PC-3 (cell line): ENCODE measurements at regions not wholly inside any gene's neighbourhood (a gene's known extent, or its start where the extent isn't known, plus 50 kb on each side); places are given as distances from the start of the nearest gene placed in this dataset.

Experiments used
- ATAC-seq: fragments of 200-7000 bp; cut with Tn5 transposase; 2 replicates; pipeline ENCODE4 v1.9.1; 2020; ENCODE audit warnings: mild to moderate bottlenecking, moderate library complexity
- BruUV-seq: library from RNA; stranded (reverse); fragments of 400-500 nt; replicated peaks from 2 replicates; lab custom pipeline; 2021; lab: Mats Ljungman, UMichigan
- CTCF ChIA-PET: fragments of 300-600 bp; sonication (Branson Sonifier 250); formaldehyde crosslinking; loops from one replicate; lab custom pipeline; 2022; ENCODE audit warnings: antibody characterized with exemption; lab: Charles Lee
- POLR2A ChIA-PET: fragments of 300-600 bp; sonication (Branson Sonifier 250); formaldehyde crosslinking; loops from one replicate; lab custom pipeline; 2022; ENCODE audit warnings: antibody characterized with exemption; ENCODE audit not compliant: unreplicated experiment; lab: Charles Lee
- DNase-seq: peaks from one replicate; pipeline ENCODE4 v3.0.0-alpha.2; 2015
- H2AFZ ChIP-seq: fragments of 300-600 bp; sonication (generic); 2 replicates; pipeline ENCODE4 v1.6.0; 2016; ENCODE audit warnings: antibody characterized with exemption, low read length
- H3F3A ChIP-seq: fragments of 300-600 bp; sonication (generic); one replicate; pipeline ENCODE4 v1.6.0; 2017; ENCODE audit warnings: antibody characterized with exemption, low read length, control low read depth, mild to moderate bottlenecking; ENCODE audit not compliant: unreplicated experiment
- H3K27ac ChIP-seq: fragments of 300-600 bp; sonication (generic); 2 replicates; pipeline ENCODE4 v1.5.1; 2016; ENCODE audit warnings: mild to moderate bottlenecking, low read length
- H3K27me3 ChIP-seq: fragments of 300-600 bp; sonication (generic); 2 replicates; pipeline ENCODE4 v1.6.1; 2016; ENCODE audit warnings: low read length, mixed read lengths
- H3K36me3 ChIP-seq: fragments of 300-600 bp; sonication (generic); 2 replicates; pipeline ENCODE4 v1.6.1; 2016; ENCODE audit warnings: low read depth, mixed run types, low read length, mixed read lengths
- H3K4me1 ChIP-seq: fragments of 300-600 bp; sonication (generic); 2 replicates; pipeline ENCODE4 v1.5.1; 2016; ENCODE audit warnings: low read length; ENCODE audit not compliant: insufficient read depth
- H3K4me2 ChIP-seq: fragments of 300-600 bp; sonication (generic); 2 replicates; pipeline ENCODE4 v1.6.0; 2016; ENCODE audit warnings: low read length
- H3K4me3 ChIP-seq: fragments of 300-600 bp; sonication (generic); 2 replicates; pipeline ENCODE4 v1.5.1; 2016; ENCODE audit warnings: mild to moderate bottlenecking, low read length, mixed read lengths
- H3K79me2 ChIP-seq: fragments of 300-600 bp; sonication (generic); 2 replicates; pipeline ENCODE4 v1.6.1; 2017; ENCODE audit warnings: low read length, mixed read lengths
- H3K9ac ChIP-seq: fragments of 300-600 bp; sonication (generic); 2 replicates; pipeline ENCODE4 v1.6.0; 2016; ENCODE audit warnings: mild to moderate bottlenecking, low read length
- H3K9me2 ChIP-seq: fragments of 300-600 bp; sonication (generic); replicated peaks from 2 replicates; pipeline ENCODE4 v1.6.1; 2016; ENCODE audit warnings: mixed run types, low read length, mixed read lengths
- H3K9me3 ChIP-seq: fragments of 300-600 bp; sonication (generic); 2 replicates; pipeline ENCODE4 v1.6.1; 2016; ENCODE audit warnings: low read length, mixed read lengths
- H4K20me1 ChIP-seq: fragments of 300-600 bp; sonication (generic); 2 replicates; pipeline ENCODE4 v1.6.1; 2016; ENCODE audit warnings: low read length, mixed read lengths
- CTCF ChIP-seq: fragments of 300-600 bp; sonication (generic); conservative IDR thresholded peaks from 2 replicates; pipeline ENCODE4 v1.5.1; 2017; ENCODE audit warnings: antibody characterized with exemption, low read depth, mild to moderate bottlenecking, low read length
- EZH2 ChIP-seq: fragments of 300-600 bp; sonication (generic); IDR thresholded peaks from one replicate; pipeline ENCODE4 v1.6.1; 2017; ENCODE audit warnings: antibody characterized with exemption, mild to moderate bottlenecking, low read length; ENCODE audit not compliant: unreplicated experiment
- EZH2phosphoT487 ChIP-seq: fragments of 300-600 bp; sonication (generic); IDR thresholded peaks from 2 replicates; pipeline ENCODE4 v1.6.1; 2018; ENCODE audit warnings: mild to moderate bottlenecking, antibody characterized with exemption, low read length, borderline replicate concordance
- intact Hi-C: fragments of 100-400 bp; cut with micrococcal nuclease; formaldehyde crosslinking; loops from 2 replicates; pipeline ENCODE4 v1.9.0; 2023

GRCh38 chr6:87923389-87924050 lies 124.1 kb upstream of the SPACA1 start:
- no peaks in the 10 kb centered on the region for H3K4me1 ChIP-seq
- ChIA-PET POLR2A (no interaction called here), CTCF (no interaction called here)
- no peak overlapping the region for H3K4me3 ChIP-seq
- no peaks in the 10 kb centered on the region for H3K36me3 ChIP-seq
- H3K9ac ChIP-seq, result no peak overlapping the region
- no peak for TF ChIP-seq CTCF
- no peak for TF ChIP-seq EZH2phosphoT487
- TF ChIP-seq EZH2, result no peak
- no peak overlapping the region for H3K4me2 ChIP-seq
- no TSS peak for BruUV-seq
- no peaks in the 10 kb centered on the region for H3F3A ChIP-seq
- intact Hi-C loops, result no loop called here
- no peaks in the 10 kb centered on the region for H3K79me2 ChIP-seq
- H3K27me3 ChIP-seq, result peaks cover 3% of the 10 kb centered on the region; the same call in 1 of the 2 replicates
- H3K9me3 ChIP-seq, result no peaks in the 10 kb centered on the region
- no peak overlapping the region for H3K27ac ChIP-seq
- H4K20me1 ChIP-seq, result no peaks in the 10 kb centered on the region
- H2AFZ ChIP-seq, result no peak overlapping the region
- DNase-seq, result no peak
- H3K9me2 ChIP-seq, result no peaks in the 10 kb centered on the region
- no peak for ATAC-seq

GRCh38 chr6:87922947-87923330 lies 124.7 kb upstream of the SPACA1 start:
- H3K4me2 ChIP-seq, result no peak overlapping the region
- no peaks in the 10 kb centered on the region for H4K20me1 ChIP-seq
- peaks cover 3% of the 10 kb centered on the region; the same call in 1 of the 2 replicates for H3K27me3 ChIP-seq
- H3K9me3 ChIP-seq, result no peaks in the 10 kb centered on the region
- intact Hi-C loops, result no loop called here
- H3K9me2 ChIP-seq, result no peaks in the 10 kb centered on the region
- no TSS peak for BruUV-seq
- CTCF ChIA-PET, result no interaction called here
- no peak for DNase-seq
- ATAC-seq, result no peak
- no peaks in the 10 kb centered on the region for H3K79me2 ChIP-seq
- H2AFZ ChIP-seq, result no peak overlapping the region
- no peaks in the 10 kb centered on the region for H3K4me1 ChIP-seq
- no peak overlapping the region for H3K27ac ChIP-seq
- no peaks in the 10 kb centered on the region for H3K36me3 ChIP-seq
- H3F3A ChIP-seq, result no peaks in the 10 kb centered on the region
- no peak overlapping the region for H3K9ac ChIP-seq
- TF ChIP-seq EZH2 (no peak), EZH2phosphoT487 (no peak), CTCF (no peak)
- H3K4me3 ChIP-seq, result no peak overlapping the region
- POLR2A ChIA-PET, result no interaction called here

GRCh38 chr6:87922196-87922946 lies 125.3 kb upstream of the SPACA1 start:
- no TSS peak for BruUV-seq
- no peaks in the 10 kb centered on the region for H4K20me1 ChIP-seq
- DNase-seq (no peak), ATAC-seq (no peak)
- H2AFZ ChIP-seq, result no peak overlapping the region
- no peaks in the 10 kb centered on the region for H3K36me3 ChIP-seq
- no peak overlapping the region for H3K27ac ChIP-seq
- H3K4me2 ChIP-seq, result no peak overlapping the region
- H3K4me3 ChIP-seq, result no peak overlapping the region
- H3K9ac ChIP-seq, result no peak overlapping the region
- POLR2A ChIA-PET, result no interaction called here
- H3K27me3 ChIP-seq, result peaks cover 3% of the 10 kb centered on the region; the same call in 1 of the 2 replicates
- H3K9me2 ChIP-seq, result no peaks in the 10 kb centered on the region
- no peaks in the 10 kb centered on the region for H3K9me3 ChIP-seq
- TF ChIP-seq CTCF (no peak), EZH2phosphoT487 (no peak), EZH2 (no peak)
- H3K4me1 ChIP-seq, result no peaks in the 10 kb centered on the region
- no peaks in the 10 kb centered on the region for H3F3A ChIP-seq
- H3K79me2 ChIP-seq, result no peaks in the 10 kb centered on the region
- CTCF ChIA-PET, result no interaction called here
- intact Hi-C loops, result no loop called here
